T47D (cell line): ENCODE measurements at regions not wholly inside any gene's neighbourhood (a gene's known extent, or its start where the extent isn't known, plus 50 kb on each side); places are given as distances from the start of the nearest gene placed in this dataset.
"Not testable (repeated sequence)": the region's sequence is repeated elsewhere in the genome, so short reads cannot be mapped to it uniquely, and the experiment has no call there.

ENCODE experiments used
- DNase-seq, 2 experiments: peaks; one replicate each; pipeline versions ENCODE4 v3.0.0 to v3.0.0-alpha.2; 2011 to 2012; ENCODE audit warnings: low read depth in 1 of 2, low spot score in 1 of 2
- JUND ChIP-seq: IDR thresholded peaks from 2 replicates; pipeline ENCODE4 v1.6.1; 2012; ENCODE audit warnings: low read depth
- in situ Hi-C: cut with HindIII; loops from 2 replicates; pipeline ENCODE4 v1.10.0; 2016; ENCODE audit warnings: low sequenced_read_pairs, low pct_unique_long_range_greater_than_20kb

GRCh38 chr4:66182636-66183035 is 512.3 kb upstream of the EPHA5 start:
- TF ChIP-seq JUND, result no peak
- in situ Hi-C loops, result no loop called here
- no peak for DNase-seq

GRCh38 chr4:66178906-66179305 is 508.6 kb upstream of the EPHA5 start:
- peak; percentile 1 to 42 for DNase-seq

GRCh38 chr4:66169341-66169740 is 499.1 kb upstream of the EPHA5 start:
- in situ Hi-C loops, result no loop called here
- peak; percentile 4 to 64 for DNase-seq
- no peak for TF ChIP-seq JUND

More at GRCh38 chr4:66178906-66179305, 508.6 kb upstream of the EPHA5 start:
- in situ Hi-C loops, result no loop called here
- no peak for TF ChIP-seq JUND

GRCh38 chr4:66164869-66165268 is 494.6 kb upstream of the EPHA5 start:
- no peak for TF ChIP-seq JUND
- DNase-seq, result no peak
- in situ Hi-C loops, result no loop called here

- no peak for TF ChIP-seq JUND
- no peak for DNase-seq
- in situ Hi-C loops, result no loop called here
These were observed 490.3 kb upstream of the EPHA5 start for GRCh38 chr4:66160606-66161005.

- TF ChIP-seq JUND, result no peak
- in situ Hi-C loops, result no loop called here
These were observed 487.3 kb upstream of the EPHA5 start for GRCh38 chr4:66157594-66157993.

GRCh38 chr4:66130042-66130441 is 459.8 kb upstream of the EPHA5 start:
- no peak for DNase-seq
- in situ Hi-C loops, result no loop called here
- TF ChIP-seq JUND, result no peak

More at GRCh38 chr4:66157594-66157993, 487.3 kb upstream of the EPHA5 start:
- DNase-seq, result no peak

GRCh38 chr4:66123831-66124413 is 453.6 kb upstream of the EPHA5 start:
- in situ Hi-C loops, result no loop called here

GRCh38 chr4:66123190-66123589 is 452.9 kb upstream of the EPHA5 start:
- no peak for TF ChIP-seq JUND
- DNase-seq, result no peak
- in situ Hi-C loops, result no loop called here

More at GRCh38 chr4:66123831-66124413, 453.6 kb upstream of the EPHA5 start:
- no peak for DNase-seq
- no peak for TF ChIP-seq JUND

- DNase-seq, in situ Hi-C loops: not testable (repeated sequence)
These were observed 444.9 kb upstream of the EPHA5 start for GRCh38 chr4:66115231-66115630.

- in situ Hi-C loops, result no loop called here
- TF ChIP-seq JUND, result no peak
These were observed 438.6 kb upstream of the EPHA5 start for GRCh38 chr4:66108898-66109297.

GRCh38 chr4:66097218-66097617 is 426.9 kb upstream of the EPHA5 start:
- DNase-seq, result peak in 1 of 2 experiments; percentile 13
- no peak for TF ChIP-seq JUND
- in situ Hi-C loops, result no loop called here

More at GRCh38 chr4:66108898-66109297, 438.6 kb upstream of the EPHA5 start:
- no peak for DNase-seq

GRCh38 chr4:66095065-66095464 is 424.8 kb upstream of the EPHA5 start:
- DNase-seq, result no peak
- no peak for TF ChIP-seq JUND
- in situ Hi-C loops, result no loop called here

- in situ Hi-C loops, result no loop called here
- TF ChIP-seq JUND, result no peak
- DNase-seq, result no peak
These were observed 423.8 kb upstream of the EPHA5 start for GRCh38 chr4:66094070-66094469.
